GM19240 (cell line): ENCODE measurements at regions not wholly inside any gene's neighbourhood (a gene's known extent, or its start where the extent isn't known, plus 50 kb on each side); places are given as distances from the start of the nearest gene placed in this dataset.

Experiments used
- DNase-seq: peaks from one replicate; pipeline ENCODE4 v3.0.0; 2011; ENCODE audit warnings: low spot score; ENCODE audit not compliant: insufficient read length

DNA sequence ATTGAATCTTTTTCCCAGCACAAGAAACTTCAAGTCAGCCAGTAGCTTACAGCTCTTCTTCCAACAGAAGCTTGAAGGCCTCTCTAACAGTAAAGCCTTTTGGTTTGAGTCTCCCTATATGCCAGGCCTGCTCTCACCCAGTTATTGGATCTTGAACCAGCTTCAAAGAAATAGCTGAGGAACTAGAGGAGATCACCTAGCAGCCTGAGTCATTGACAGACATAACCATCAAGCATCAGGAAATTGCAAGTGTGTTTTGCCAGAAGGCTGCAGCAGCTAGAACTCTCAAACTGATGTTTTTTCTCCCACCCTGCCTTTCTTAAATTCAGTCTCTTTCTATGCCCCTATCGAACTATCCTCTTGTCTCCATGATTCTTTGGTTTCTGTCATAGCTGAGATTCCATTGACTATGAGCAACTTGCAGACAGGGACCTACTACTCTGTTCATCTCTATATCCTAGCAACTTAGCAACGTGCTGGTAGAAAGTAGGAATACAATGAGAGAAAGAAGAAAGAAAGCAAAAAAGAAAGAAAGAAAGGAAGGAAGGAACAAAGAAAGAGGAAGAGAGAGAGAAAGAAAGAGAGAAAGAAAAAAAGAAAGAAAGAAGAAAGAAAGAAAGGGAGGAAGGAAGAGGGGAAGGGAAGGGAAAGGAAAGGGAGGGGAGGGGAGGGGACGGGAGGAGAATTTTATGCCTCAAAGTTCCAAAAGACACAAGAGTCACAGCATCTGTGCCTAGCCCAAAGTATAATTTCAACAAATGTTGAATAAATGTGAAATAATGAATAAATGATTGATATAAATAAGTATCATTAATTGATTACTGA, 60.0 kb upstream of the FGGY start:
- DNase-seq, result no peak

DNA sequence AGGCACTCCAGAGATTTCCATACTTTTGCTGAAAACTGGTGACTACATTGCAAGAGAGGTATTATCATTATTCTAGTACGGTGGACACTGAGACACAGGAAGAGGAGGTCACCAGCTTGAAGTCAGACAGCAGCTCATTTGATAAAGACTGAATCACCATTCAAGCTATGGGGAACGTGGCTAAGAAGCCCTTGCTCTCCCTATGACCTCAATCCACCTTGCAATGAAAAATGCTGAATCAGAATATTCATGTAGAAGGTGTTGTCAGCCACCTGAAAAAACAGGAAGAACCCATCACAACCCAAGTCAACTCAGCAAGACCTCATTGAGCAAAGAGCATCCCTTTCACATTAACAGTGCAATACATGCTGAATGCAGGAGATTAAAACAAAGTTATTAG, 59.0 kb upstream of the FGGY start:
- DNase-seq, result no peak

DNA sequence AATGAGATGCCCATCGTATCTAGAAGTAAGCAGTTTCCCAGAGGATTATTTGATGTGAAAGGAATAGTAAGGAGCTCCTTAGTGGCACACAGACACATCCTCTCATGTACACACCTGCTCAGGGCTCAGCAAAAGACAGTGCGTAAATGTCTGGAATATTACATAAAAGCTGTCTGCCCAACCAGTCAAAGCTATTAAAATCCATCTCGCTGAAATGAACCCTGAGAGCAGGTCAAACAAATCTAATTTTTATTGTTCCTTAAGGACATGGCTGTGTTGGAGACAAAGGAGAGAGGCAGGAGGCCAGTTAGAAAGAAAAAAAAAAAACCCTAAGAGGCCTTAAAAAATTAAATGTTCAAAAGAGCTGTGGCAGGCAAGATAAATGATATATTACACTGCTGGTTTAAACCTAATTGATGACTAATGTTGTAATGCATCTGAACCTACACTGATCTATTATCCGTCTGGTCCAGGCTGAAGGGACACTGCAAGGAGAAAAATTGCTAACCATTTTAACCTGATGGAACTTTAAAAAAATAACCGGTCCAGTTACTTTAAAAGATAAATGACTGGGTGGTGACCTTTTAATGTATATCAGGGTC, 58.5 kb upstream of the FGGY start:
- DNase-seq, result no peak

GRCh38 chr1:59238993-59239392, 57.9 kb upstream of the FGGY start:
- DNase-seq, result no peak

- DNase-seq, result no peak
These were observed 55.0 kb upstream of the FGGY start for GRCh38 chr1:59241909-59242308.

- DNase-seq, result no peak
These were observed 54.5 kb upstream of the FGGY start for GRCh38 chr1:59242370-59242769.

- no peak for DNase-seq
These were observed 53.3 kb upstream of the FGGY start for GRCh38 chr1:59243550-59243949.

GRCh38 chr1:59243978-59244377, 52.9 kb upstream of the FGGY start:
- no peak for DNase-seq

DNA sequence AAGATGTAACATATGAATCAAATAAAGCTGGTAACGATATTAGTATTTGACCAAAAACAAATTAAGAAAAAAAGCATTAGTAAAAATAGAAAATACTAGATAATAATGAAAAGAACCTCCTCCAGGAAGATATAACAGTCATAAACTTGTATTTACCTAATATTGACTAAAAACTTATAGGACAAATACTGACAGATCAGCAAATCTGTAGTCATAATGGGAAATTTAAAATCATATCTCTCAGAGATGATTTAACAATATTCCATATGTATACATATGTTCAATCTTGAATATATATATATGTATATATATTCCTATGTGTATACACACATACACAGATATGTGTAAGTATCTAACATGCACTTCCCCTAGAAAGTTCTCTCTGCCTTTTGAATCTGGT, 52.0 kb upstream of the FGGY start:
- DNase-seq, result no peak
